Transverse colon (tissue), 4 donors: ENCODE measurements at regions not wholly inside any gene's neighbourhood (a gene's known extent, or its start where the extent isn't known, plus 50 kb on each side); places are given as distances from the start of the nearest gene placed in this dataset.

Experiments used
- POLR2A ChIP-seq: fragments of 450-650 bp; IDR thresholded peaks from one replicate; pipeline ENCODE4 v1.6.1; 2016; ENCODE audit warnings: antibody characterized with exemption, mild to moderate bottlenecking, moderate library complexity
- POLR2AphosphoS5 ChIP-seq, 3 donors: sonication (generic); formaldehyde crosslinking; IDR thresholded peaks; one replicate each; pipeline ENCODE4 v1.6.1; 2016; ENCODE audit warnings: antibody characterized with exemption in 3 of 3
- TF ChIP-seq, protein P1 (sequence below), 5 experiments: fragments of 200-600 bp in 3 of 5; fragments of 450-650 bp in 2 of 5; sonication (generic) in 3 of 5; IDR thresholded peaks; 1 replicate in 2 of 5; 2 replicates in 3 of 5; pipeline ENCODE4 v1.5.1; 2016 to 2017; ENCODE audit warnings: antibody characterized with exemption in 5 of 5, inconsistent platforms in 3 of 5, mild to moderate bottlenecking in 2 of 5, moderate library complexity in 1 of 5

DNA sequence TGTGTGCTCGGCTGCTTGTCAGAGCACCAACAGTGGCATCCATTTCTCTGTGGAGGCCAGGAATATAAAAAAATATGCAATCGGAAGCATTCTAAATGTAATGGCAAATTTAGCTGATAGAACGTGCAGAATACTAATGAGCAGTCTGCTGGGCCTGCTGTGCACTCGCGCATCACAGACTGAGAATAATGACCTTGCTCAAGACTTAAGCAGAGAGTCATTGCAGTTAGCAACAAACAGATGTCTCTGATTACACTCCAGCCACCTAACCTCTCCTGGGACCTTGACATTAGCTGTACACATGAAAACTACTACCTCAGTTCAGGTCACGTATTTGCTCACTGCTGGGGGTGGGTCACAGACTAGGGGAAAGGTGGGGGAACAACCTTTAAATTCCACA lies 269.2 kb upstream of the DAAM1 start:
- TF ChIP-seq POLR2AphosphoS5 (IDR thresholded peaks at IDR 0.05) (no peak), POLR2A (no peak)
- TF ChIP-seq, protein P1, sequence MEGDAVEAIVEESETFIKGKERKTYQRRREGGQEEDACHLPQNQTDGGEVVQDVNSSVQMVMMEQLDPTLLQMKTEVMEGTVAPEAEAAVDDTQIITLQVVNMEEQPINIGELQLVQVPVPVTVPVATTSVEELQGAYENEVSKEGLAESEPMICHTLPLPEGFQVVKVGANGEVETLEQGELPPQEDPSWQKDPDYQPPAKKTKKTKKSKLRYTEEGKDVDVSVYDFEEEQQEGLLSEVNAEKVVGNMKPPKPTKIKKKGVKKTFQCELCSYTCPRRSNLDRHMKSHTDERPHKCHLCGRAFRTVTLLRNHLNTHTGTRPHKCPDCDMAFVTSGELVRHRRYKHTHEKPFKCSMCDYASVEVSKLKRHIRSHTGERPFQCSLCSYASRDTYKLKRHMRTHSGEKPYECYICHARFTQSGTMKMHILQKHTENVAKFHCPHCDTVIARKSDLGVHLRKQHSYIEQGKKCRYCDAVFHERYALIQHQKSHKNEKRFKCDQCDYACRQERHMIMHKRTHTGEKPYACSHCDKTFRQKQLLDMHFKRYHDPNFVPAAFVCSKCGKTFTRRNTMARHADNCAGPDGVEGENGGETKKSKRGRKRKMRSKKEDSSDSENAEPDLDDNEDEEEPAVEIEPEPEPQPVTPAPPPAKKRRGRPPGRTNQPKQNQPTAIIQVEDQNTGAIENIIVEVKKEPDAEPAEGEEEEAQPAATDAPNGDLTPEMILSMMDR (IDR thresholded peaks at IDR 0.05) = no peak
